A549 (cell line): ENCODE measurements at regions not wholly inside any gene's neighbourhood (a gene's known extent, or its start where the extent isn't known, plus 50 kb on each side); places are given as distances from the start of the nearest gene placed in this dataset.

Source experiments
- ATAC-seq, 2 experiments: fragments of 200-7000 bp in 1 of 2; fragments of >200 bp in 1 of 2; cut with Nextera tagmentation in 1 of 2; cut with Tn5 transposase in 1 of 2; 3 replicates each; pipeline versions ENCODE4 v1.8.0 to v1.9.1; 2018 to 2020; ENCODE audit warnings: mild to moderate bottlenecking in 1 of 2, moderate library complexity in 1 of 2
- CTCF ChIA-PET: fragments of 300-600 bp; sonication (Branson Sonifier 250); formaldehyde crosslinking; extraction: SDS; loops from one replicate; lab custom pipeline; 2021; ENCODE audit warnings: antibody characterized with exemption, inconsistent platforms; lab: Yijun Ruan, JAX
- POLR2A ChIA-PET: fragments of 350-600 bp; formaldehyde crosslinking; extraction: SDS; loops from one replicate; lab custom pipeline; 2021; ENCODE audit warnings: antibody characterized with exemption, inconsistent platforms; lab: Yijun Ruan, JAX
- DNase-seq, 2 experiments: peaks; one replicate each; pipeline versions ENCODE4 v3.0.0 to v3.0.0-alpha.2; 2011 to 2016; ENCODE audit warnings: low read depth in 1 of 2, low spot score in 1 of 2
- FAIRE-seq: peaks from 2 replicates; lab custom pipeline; 2011; peaks lifted over from hg19 to GRCh38; lab: Jason Lieb, UNC
- H3K27ac ChIP-seq, 2 experiments: fragments of >200 bp; sonication (Bioruptor Twin); formaldehyde crosslinking; 3 replicates each; pipeline ENCODE4 v1.5.1; 2016 to 2017
- H3K4me1 ChIP-seq: fragments of >200 bp; sonication (Bioruptor Twin); formaldehyde crosslinking; 3 replicates; pipeline ENCODE4 v1.6.1; 2016
- H3K4me2 ChIP-seq: fragments of >200 bp; sonication (Bioruptor Twin); formaldehyde crosslinking; 3 replicates; pipeline ENCODE4 v1.6.1; 2016
- H3K4me3 ChIP-seq: fragments of >200 bp; sonication (Bioruptor Twin); formaldehyde crosslinking; 3 replicates; pipeline ENCODE4 v1.5.1; 2016
- H3K9me3 ChIP-seq: fragments of >200 bp; sonication (Bioruptor Twin); formaldehyde crosslinking; 3 replicates; pipeline ENCODE4 v1.6.1; 2016
- CEBPB ChIP-seq, 2 experiments: fragments of >200 bp in 1 of 2; sonication (Bioruptor Twin) in 1 of 2; formaldehyde crosslinking in 1 of 2; IDR thresholded peaks; 2 replicates each; pipeline ENCODE4 v1.6.1; 2012 to 2016
- CHD2 ChIP-seq: fragments of 150-350 bp; IDR thresholded peaks from 2 replicates; pipeline ENCODE4 v1.6.1; 2014; ENCODE audit warnings: low read length; ENCODE audit not compliant: partially characterized antibody
- CHD4 ChIP-seq: fragments of 200-600 bp; sonication (generic); IDR thresholded peaks from 2 replicates; pipeline ENCODE4 v1.6.1; 2016; ENCODE audit warnings: antibody characterized with exemption, mild to moderate bottlenecking, borderline replicate concordance
- EHF ChIP-seq: fragments of 250-450 bp; sonication (Bioruptor Pico); IDR thresholded peaks from 2 replicates; pipeline ENCODE4 v1.5.0; 2020; ENCODE audit warnings: mild to moderate bottlenecking
- EHMT2 ChIP-seq: fragments of 200-600 bp; sonication (generic); IDR thresholded peaks from 2 replicates; pipeline ENCODE4 v1.6.1; 2016; ENCODE audit warnings: antibody characterized with exemption, low read depth, mild to moderate bottlenecking, moderate library complexity
- ESRRA ChIP-seq: fragments of 150-350 bp; IDR thresholded peaks from 2 replicates; pipeline ENCODE4 v1.6.1; 2014; ENCODE audit warnings: mild to moderate bottlenecking, low read length, borderline replicate concordance
- FOSB ChIP-seq: fragments of 250-450 bp; sonication (Bioruptor Pico); IDR thresholded peaks from 2 replicates; pipeline ENCODE4 v1.5.0; 2020; ENCODE audit warnings: mild to moderate bottlenecking, moderate library complexity
- FOXS1 ChIP-seq: fragments of 250-450 bp; sonication (Bioruptor Pico); IDR thresholded peaks from 2 replicates; pipeline ENCODE4 v1.5.0; 2020; ENCODE audit warnings: mild to moderate bottlenecking, moderate library complexity
- GATA3 ChIP-seq: IDR thresholded peaks from 2 replicates; pipeline ENCODE4 v1.6.1; 2012; ENCODE audit warnings: borderline replicate concordance
- HEYL ChIP-seq: fragments of 250-450 bp; sonication (Bioruptor Pico); IDR thresholded peaks from 2 replicates; pipeline ENCODE4 v1.8.0; 2021; ENCODE audit warnings: mild to moderate bottlenecking, moderate library complexity
- HOXA7 ChIP-seq: fragments of 250-450 bp; sonication (Bioruptor Pico); IDR thresholded peaks from 2 replicates; pipeline ENCODE4 v1.5.0; 2020; ENCODE audit warnings: mild to moderate bottlenecking, moderate library complexity
- MAZ ChIP-seq: fragments of 150-350 bp; IDR thresholded peaks from 2 replicates; pipeline ENCODE4 v1.6.1; 2014; ENCODE audit warnings: antibody characterized with exemption, low read depth, low read length, borderline replicate concordance
- MYC ChIP-seq: IDR thresholded peaks from 2 replicates; pipeline ENCODE4 v1.6.1; 2012; ENCODE audit warnings: mild to moderate bottlenecking, inconsistent platforms, low read length, improper control_type of control experiment, borderline replicate concordance
- NFE2L2 ChIP-seq: fragments of 150-350 bp; conservative IDR thresholded peaks from 2 replicates; pipeline ENCODE4 v1.6.1; 2014; ENCODE audit warnings: low read length
- NPAS2 ChIP-seq: fragments of 250-450 bp; sonication (Bioruptor Pico); IDR thresholded peaks from 2 replicates; pipeline ENCODE4 v1.8.0; 2022; ENCODE audit warnings: mild to moderate bottlenecking, moderate library complexity, borderline replicate concordance
- POLR2A ChIP-seq: IDR thresholded peaks from 2 replicates; pipeline ENCODE4 v1.6.1; 2012; ENCODE audit warnings: mild to moderate bottlenecking, low read length
- POLR2AphosphoS2 ChIP-seq: conservative IDR thresholded peaks from 2 replicates; pipeline ENCODE4 v1.6.1; 2012; ENCODE audit warnings: low read length, improper control_type of control experiment, inconsistent platforms
- SREBF2 ChIP-seq: fragments of 450-650 bp; IDR thresholded peaks from 2 replicates; pipeline ENCODE4 v1.6.1; 2014; ENCODE audit warnings: mild to moderate bottlenecking, moderate library complexity
- ZSCAN20 ChIP-seq: fragments of 250-450 bp; sonication (Bioruptor Pico); IDR thresholded peaks from 2 replicates; pipeline ENCODE4 v1.8.0; 2022; ENCODE audit warnings: mild to moderate bottlenecking, moderate library complexity
- WGBS: methylation state at CpG from one replicate; pipeline ENCODE4 v1.1.6; 2017; ENCODE audit errors: missing lambda C conversion rate; 5-methylcytosine and 5-hydroxymethylcytosine counted together
- TF ChIP-seq, protein P1 (sequence below): fragments of 200-600 bp; sonication (generic); IDR thresholded peaks from 2 replicates; pipeline ENCODE4 v1.6.1; 2016; ENCODE audit warnings: antibody characterized with exemption, mild to moderate bottlenecking, moderate library complexity
- TF ChIP-seq, protein P2 (sequence below): fragments of 450-650 bp; IDR thresholded peaks from 2 replicates; pipeline ENCODE4 v1.6.1; 2014; ENCODE audit warnings: antibody characterized with exemption
- TF ChIP-seq, protein P3 (sequence below): fragments of >200 bp; sonication (Bioruptor Twin); formaldehyde crosslinking; IDR thresholded peaks from 3 replicates; pipeline ENCODE4 v1.5.1; 2016
- TF ChIP-seq, protein P4 (sequence below): fragments of 150-350 bp; IDR thresholded peaks from 2 replicates; pipeline ENCODE4 v1.6.1; 2014; ENCODE audit warnings: low read depth, mild to moderate bottlenecking, low read length

DNA sequence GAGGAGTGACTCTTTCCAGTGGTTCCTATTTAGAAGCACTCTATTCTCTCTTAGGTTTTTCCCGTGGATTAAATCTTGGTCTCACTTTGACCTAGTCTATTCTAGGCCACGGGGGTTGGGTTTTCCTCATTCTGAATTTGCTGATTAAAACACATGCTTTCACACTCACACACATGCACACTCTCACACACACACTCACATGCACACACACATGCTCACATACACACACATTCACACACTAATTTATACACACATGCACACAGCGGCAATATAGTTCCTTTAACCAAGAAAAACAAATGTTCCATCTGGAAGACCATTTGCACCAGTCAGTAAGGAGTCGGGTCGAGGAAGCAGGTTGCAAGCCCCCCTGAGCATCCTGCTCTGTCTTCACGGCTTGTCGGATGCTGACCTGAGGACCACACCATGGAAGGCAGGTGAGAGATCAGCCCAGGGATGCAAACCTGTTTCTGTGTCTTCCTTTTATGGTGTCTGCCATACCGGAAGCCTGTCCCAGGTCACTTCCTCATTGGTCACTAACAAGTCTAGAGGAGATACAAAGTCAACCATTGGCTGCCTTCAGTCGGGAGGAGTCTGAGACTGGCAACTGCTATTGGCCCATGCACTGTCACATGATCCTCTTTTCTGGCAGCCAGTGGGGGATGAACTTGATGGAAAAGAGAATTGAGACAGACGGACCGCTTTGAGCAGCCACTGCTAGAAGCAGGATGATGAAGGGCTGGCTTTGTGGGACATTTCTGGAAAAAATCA, 330.8 kb downstream of the FGFR2 start:
- WGBS, result 37% methylated on average over 10 of the region's 11 CpGs
- no peak for ATAC-seq
- FAIRE-seq, result no peak

DNA sequence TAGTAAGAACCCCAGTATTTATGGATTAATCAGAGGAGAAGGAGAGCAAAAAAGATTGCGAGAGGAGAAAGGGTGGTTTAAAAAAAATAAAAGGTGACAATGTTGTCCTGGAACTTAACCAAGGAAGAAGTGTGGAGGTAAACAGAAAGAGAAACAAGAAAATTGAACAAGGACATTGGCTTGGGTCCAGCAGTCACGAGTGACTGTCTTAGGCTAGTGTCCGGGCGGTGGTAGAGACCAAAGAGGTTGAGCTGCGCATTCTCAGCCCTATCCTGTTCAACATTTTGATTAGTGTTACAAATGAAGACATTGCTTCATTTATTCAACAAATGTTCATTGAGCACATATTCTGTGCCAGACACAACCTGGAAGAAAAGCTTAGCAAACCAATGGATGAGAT, 329.9 kb downstream of the FGFR2 start:
- POLR2A ChIA-PET, result interaction anchor here (0.6 kb wide), 1 partner anchor 443 kb away, joined by 4 read pairs; no protein-coding TSS in a partner anchor
- TF ChIP-seq NPAS2 (CRISPR knock-in tag) (no peak), HOXA7 (CRISPR knock-in tag) (no peak), SREBF2 (no peak), ESRRA (no peak), MYC (no peak)
- TF ChIP-seq, protein P1, sequence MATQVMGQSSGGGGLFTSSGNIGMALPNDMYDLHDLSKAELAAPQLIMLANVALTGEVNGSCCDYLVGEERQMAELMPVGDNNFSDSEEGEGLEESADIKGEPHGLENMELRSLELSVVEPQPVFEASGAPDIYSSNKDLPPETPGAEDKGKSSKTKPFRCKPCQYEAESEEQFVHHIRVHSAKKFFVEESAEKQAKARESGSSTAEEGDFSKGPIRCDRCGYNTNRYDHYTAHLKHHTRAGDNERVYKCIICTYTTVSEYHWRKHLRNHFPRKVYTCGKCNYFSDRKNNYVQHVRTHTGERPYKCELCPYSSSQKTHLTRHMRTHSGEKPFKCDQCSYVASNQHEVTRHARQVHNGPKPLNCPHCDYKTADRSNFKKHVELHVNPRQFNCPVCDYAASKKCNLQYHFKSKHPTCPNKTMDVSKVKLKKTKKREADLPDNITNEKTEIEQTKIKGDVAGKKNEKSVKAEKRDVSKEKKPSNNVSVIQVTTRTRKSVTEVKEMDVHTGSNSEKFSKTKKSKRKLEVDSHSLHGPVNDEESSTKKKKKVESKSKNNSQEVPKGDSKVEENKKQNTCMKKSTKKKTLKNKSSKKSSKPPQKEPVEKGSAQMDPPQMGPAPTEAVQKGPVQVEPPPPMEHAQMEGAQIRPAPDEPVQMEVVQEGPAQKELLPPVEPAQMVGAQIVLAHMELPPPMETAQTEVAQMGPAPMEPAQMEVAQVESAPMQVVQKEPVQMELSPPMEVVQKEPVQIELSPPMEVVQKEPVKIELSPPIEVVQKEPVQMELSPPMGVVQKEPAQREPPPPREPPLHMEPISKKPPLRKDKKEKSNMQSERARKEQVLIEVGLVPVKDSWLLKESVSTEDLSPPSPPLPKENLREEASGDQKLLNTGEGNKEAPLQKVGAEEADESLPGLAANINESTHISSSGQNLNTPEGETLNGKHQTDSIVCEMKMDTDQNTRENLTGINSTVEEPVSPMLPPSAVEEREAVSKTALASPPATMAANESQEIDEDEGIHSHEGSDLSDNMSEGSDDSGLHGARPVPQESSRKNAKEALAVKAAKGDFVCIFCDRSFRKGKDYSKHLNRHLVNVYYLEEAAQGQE, result no peak
- Histone ChIP-seq H3K9me3 (no peaks in the 10 kb centered on the region), H3K4me3 (no peak overlapping the region), H3K27ac (no peak overlapping the region), H3K4me1 (no peaks in the 10 kb centered on the region), H3K4me2 (no peak overlapping the region)
- ATAC-seq (no peak), DNase-seq (no peak), FAIRE-seq (no peak)
- CTCF ChIA-PET, result no interaction called here
- 32% methylated on average over 5 of the region's 5 CpGs for WGBS

More for the DNA sequence above, 330.8 kb downstream of the FGFR2 start:
- POLR2A ChIA-PET, result no interaction called here
- TF ChIP-seq NPAS2 (CRISPR knock-in tag), result no peak
- TF ChIP-seq EHF (CRISPR knock-in tag), result no peak
- no peak for TF ChIP-seq FOSB (CRISPR knock-in tag)
- TF ChIP-seq HOXA7 (CRISPR knock-in tag), result no peak
- TF ChIP-seq CHD4, result no peak
- TF ChIP-seq ESRRA, result no peak
- TF ChIP-seq FOXS1 (CRISPR knock-in tag), result no peak
- TF ChIP-seq MAZ, result no peak
- no peak for TF ChIP-seq POLR2A
- no peak for TF ChIP-seq GATA3
- TF ChIP-seq, protein P2, sequence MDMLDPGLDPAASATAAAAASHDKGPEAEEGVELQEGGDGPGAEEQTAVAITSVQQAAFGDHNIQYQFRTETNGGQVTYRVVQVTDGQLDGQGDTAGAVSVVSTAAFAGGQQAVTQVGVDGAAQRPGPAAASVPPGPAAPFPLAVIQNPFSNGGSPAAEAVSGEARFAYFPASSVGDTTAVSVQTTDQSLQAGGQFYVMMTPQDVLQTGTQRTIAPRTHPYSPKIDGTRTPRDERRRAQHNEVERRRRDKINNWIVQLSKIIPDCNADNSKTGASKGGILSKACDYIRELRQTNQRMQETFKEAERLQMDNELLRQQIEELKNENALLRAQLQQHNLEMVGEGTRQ, result no peak
- TF ChIP-seq, protein P3, sequence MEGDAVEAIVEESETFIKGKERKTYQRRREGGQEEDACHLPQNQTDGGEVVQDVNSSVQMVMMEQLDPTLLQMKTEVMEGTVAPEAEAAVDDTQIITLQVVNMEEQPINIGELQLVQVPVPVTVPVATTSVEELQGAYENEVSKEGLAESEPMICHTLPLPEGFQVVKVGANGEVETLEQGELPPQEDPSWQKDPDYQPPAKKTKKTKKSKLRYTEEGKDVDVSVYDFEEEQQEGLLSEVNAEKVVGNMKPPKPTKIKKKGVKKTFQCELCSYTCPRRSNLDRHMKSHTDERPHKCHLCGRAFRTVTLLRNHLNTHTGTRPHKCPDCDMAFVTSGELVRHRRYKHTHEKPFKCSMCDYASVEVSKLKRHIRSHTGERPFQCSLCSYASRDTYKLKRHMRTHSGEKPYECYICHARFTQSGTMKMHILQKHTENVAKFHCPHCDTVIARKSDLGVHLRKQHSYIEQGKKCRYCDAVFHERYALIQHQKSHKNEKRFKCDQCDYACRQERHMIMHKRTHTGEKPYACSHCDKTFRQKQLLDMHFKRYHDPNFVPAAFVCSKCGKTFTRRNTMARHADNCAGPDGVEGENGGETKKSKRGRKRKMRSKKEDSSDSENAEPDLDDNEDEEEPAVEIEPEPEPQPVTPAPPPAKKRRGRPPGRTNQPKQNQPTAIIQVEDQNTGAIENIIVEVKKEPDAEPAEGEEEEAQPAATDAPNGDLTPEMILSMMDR, result no peak
- TF ChIP-seq NFE2L2, result no peak
- no peak for TF ChIP-seq HEYL (CRISPR knock-in tag)
- TF ChIP-seq, protein P4, sequence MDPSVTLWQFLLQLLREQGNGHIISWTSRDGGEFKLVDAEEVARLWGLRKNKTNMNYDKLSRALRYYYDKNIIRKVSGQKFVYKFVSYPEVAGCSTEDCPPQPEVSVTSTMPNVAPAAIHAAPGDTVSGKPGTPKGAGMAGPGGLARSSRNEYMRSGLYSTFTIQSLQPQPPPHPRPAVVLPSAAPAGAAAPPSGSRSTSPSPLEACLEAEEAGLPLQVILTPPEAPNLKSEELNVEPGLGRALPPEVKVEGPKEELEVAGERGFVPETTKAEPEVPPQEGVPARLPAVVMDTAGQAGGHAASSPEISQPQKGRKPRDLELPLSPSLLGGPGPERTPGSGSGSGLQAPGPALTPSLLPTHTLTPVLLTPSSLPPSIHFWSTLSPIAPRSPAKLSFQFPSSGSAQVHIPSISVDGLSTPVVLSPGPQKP, result no peak
- no peak for TF ChIP-seq ZSCAN20 (CRISPR knock-in tag)
- no peak for TF ChIP-seq EHMT2
- TF ChIP-seq CEBPB (IDR thresholded peaks at IDR 0.05), result no peak
- no peak for TF ChIP-seq CHD2
- TF ChIP-seq POLR2AphosphoS2, result no peak
- TF ChIP-seq, all 56 proteins: peak for 0
- DNase-seq, result no peak
- CTCF ChIA-PET, result no interaction called here
- Histone ChIP-seq H3K4me3 (no peak overlapping the region), H3K27ac (no peak overlapping the region), H3K9me3 (no peaks in the 10 kb centered on the region), H3K4me2 (no peak overlapping the region), H3K4me1 (no peaks in the 10 kb centered on the region)
